Stomach (tissue), 8 donors: ENCODE measurements at regions not wholly inside any gene's neighbourhood (a gene's known extent, or its start where the extent isn't known, plus 50 kb on each side); places are given as distances from the start of the nearest gene placed in this dataset.
"Not testable (repeated sequence)": the region's sequence is repeated elsewhere in the genome, so short reads cannot be mapped to it uniquely, and the experiment has no call there.

Experiments used
- DNase-seq, 2 donors: peaks; one replicate each; pipeline versions ENCODE4 v3.0.0 to v3.0.0-alpha.2; 2013 to 2019
- H3K27ac ChIP-seq, 5 donors: fragments of 200-600 bp in 4 of 5; sonication (generic) in 4 of 5; one replicate each; pipeline ENCODE4 v1.5.1; 2013 to 2019; ENCODE audit warnings: mild to moderate bottlenecking in 1 of 5, moderate library complexity in 1 of 5
- H3K27me3 ChIP-seq, 3 donors: fragments of 200-600 bp; sonication (generic); one replicate each; pipeline ENCODE4 v1.5.1; 2017 to 2019; ENCODE audit warnings: mixed run types in 1 of 3
- H3K36me3 ChIP-seq, 4 donors: fragments of 200-600 bp; sonication (generic); 1 replicate in 3 of 4; 2 replicates in 1 of 4; pipeline ENCODE4 v1.5.1; 2016 to 2019
- H3K4me1 ChIP-seq, 4 donors: fragments of 200-600 bp; sonication (generic); one replicate each; pipeline ENCODE4 v1.5.1; 2016 to 2019
- H3K4me3 ChIP-seq, 4 donors: fragments of 200-600 bp; sonication (generic) in 3 of 4; one replicate each; pipeline ENCODE4 v1.5.1; 2016 to 2019; ENCODE audit warnings: mild to moderate bottlenecking in 1 of 4
- H3K9me3 ChIP-seq, 4 donors: fragments of 200-600 bp; sonication (generic); one replicate each; pipeline ENCODE4 v1.5.1; 2016 to 2019
- CTCF ChIP-seq, 7 experiments: fragments of 450-650 bp in 4 of 7; fragments of 200-600 bp in 3 of 7; sonication (generic) in 3 of 7; IDR thresholded peaks; one replicate each; pipeline ENCODE4 v1.5.1; 2016 to 2019; ENCODE audit warnings: antibody characterized with exemption in 7 of 7, control low read depth in 2 of 7, mild to moderate bottlenecking in 1 of 7
- EP300 ChIP-seq: sonication (generic); formaldehyde crosslinking; IDR thresholded peaks from one replicate; pipeline ENCODE4 v1.6.1; 2017; ENCODE audit warnings: antibody characterized with exemption
- POLR2A ChIP-seq, 4 donors: fragments of 450-650 bp; IDR thresholded peaks; one replicate each; pipeline ENCODE4 v1.6.1; 2016; ENCODE audit warnings: antibody characterized with exemption in 4 of 4, control low read depth in 2 of 4, mild to moderate bottlenecking in 1 of 4, moderate library complexity in 1 of 4
- POLR2AphosphoS5 ChIP-seq, 3 donors: sonication (generic); formaldehyde crosslinking; IDR thresholded peaks; one replicate each; pipeline ENCODE4 v1.6.1; 2016; ENCODE audit warnings: antibody characterized with exemption in 3 of 3
- WGBS, 5 donors: extraction: QIAGEN DNeasy Blood & Tissue Kit in 3 of 5; methylation state at CpG; one replicate each; pipeline versions ENCODE4 v1.1.5 to v1.1.7; 2013 to 2018; 5-methylcytosine and 5-hydroxymethylcytosine counted together
- intact Hi-C: fragments of 100-400 bp; cut with DNase I; formaldehyde crosslinking; loops from one replicate; pipeline ENCODE4 v1.15.1; 2023; ENCODE audit warnings: low total_unique reads
- donor health status: healthy with polysubstance abuse.
- donor health status: Bipolar disorder and iron deficiency.
- donor health status: healthy.

GRCh38 chr6:26187981-26188635 is 100.9 kb downstream of the HFE start:
- intact Hi-C loops: no loop called here
- Histone ChIP-seq H3K27me3 (peaks cover 0 to 53% (median 3%) of the 10 kb centered on the region in 3 donors), H3K4me1 (peaks cover 0 to 36% (median 27%) of the 10 kb centered on the region in 4 donors), H3K27ac (peak overlapping the region; percentile 5 to 92 (median 89)), H3K36me3 (no peaks in the 10 kb centered on the region), H3K9me3 (no peaks in the 10 kb centered on the region), H3K4me3 (peak overlapping the region; percentile 46 to 58 (median 55))
- DNase-seq: peak in 1 of 2 donors; percentile 84
- 5 to 9% (median 6%) methylated on average over 20 of the region's 20 CpGs for WGBS, 5 donors
- TF ChIP-seq EP300 (no peak), POLR2A (IDR thresholded peaks at IDR 0.05) (no peak), CTCF (IDR thresholded peaks at IDR 0.05) (no peak), POLR2AphosphoS5 (IDR thresholded peaks at IDR 0.05) (no peak)

GRCh38 chr6:26191512-26191911 is 104.3 kb downstream of the HFE start:
- peaks cover 6 to 39% (median 24%) of the 10 kb centered on the region in 4 donors for H3K4me1 ChIP-seq
- H3K27me3 ChIP-seq: peaks cover 0 to 60% (median 8%) of the 10 kb centered on the region in 3 donors
- H3K36me3 ChIP-seq, H3K27ac ChIP-seq, H3K9me3 ChIP-seq, DNase-seq, intact Hi-C loops, H3K4me3 ChIP-seq: not testable (repeated sequence)
- 81 to 91% (median 85%) methylated on average over 8 of the region's 8 CpGs for WGBS, 5 donors

- intact Hi-C loops: no loop called here
- H3K27me3 ChIP-seq: peaks cover 0 to 72% (median 18%) of the 10 kb centered on the region in 3 donors
- TF ChIP-seq POLR2A (IDR thresholded peaks at IDR 0.05) (no peak), POLR2AphosphoS5 (IDR thresholded peaks at IDR 0.05) (no peak), CTCF (IDR thresholded peaks at IDR 0.05) (no peak)
- WGBS, 5 donors: 85 to 96% (median 92%) methylated on average over 1 of the region's 1 CpG
- H3K9me3 ChIP-seq: no peaks in the 10 kb centered on the region
- H3K4me3 ChIP-seq: no peak overlapping the region
- peaks cover 6 to 46% (median 19%) of the 10 kb centered on the region in 4 donors for H3K4me1 ChIP-seq
- no peaks in the 10 kb centered on the region for H3K36me3 ChIP-seq
- DNase-seq: no peak
- peak overlapping the region in 2 of 5 donors; percentile 97 for H3K27ac ChIP-seq
These were observed 106.5 kb downstream of the HFE start for GRCh38 chr6:26193467-26194328.

DNA sequence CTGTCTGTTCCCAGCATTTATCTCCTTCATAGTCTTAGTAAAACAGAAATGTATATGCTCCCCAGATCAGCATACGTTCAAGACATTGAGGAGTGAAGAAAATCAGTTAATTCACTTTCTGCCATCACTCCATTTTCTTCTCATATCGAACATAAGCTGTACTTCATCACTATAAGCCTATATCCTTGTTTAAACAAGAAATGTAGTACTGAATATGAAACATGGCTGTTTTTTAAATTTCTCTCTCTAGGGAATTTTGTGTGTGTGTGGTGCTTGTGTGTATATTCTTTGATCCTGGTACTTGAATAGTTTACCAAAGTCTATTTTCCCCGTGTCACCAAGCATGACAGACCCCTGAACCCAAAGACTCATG is 107.1 kb downstream of the HFE start:
- no peak for DNase-seq
- Histone ChIP-seq H3K27ac (peak overlapping the region in 4 of 5 donors; percentile 89 to 97 (median 94)), H3K36me3 (no peaks in the 10 kb centered on the region), H3K9me3 (no peaks in the 10 kb centered on the region), H3K4me3 (no peak overlapping the region), H3K27me3 (peaks cover 0 to 73% (median 24%) of the 10 kb centered on the region in 3 donors), H3K4me1 (peaks cover 3 to 40% (median 16%) of the 10 kb centered on the region in 4 donors)
- intact Hi-C loops: no loop called here
- WGBS, 5 donors: 52 to 62% (median 57%) methylated on average over 3 of the region's 3 CpGs
- TF ChIP-seq CTCF (IDR thresholded peaks at IDR 0.05) (no peak), POLR2A (IDR thresholded peaks at IDR 0.05) (no peak), POLR2AphosphoS5 (IDR thresholded peaks at IDR 0.05) (no peak), EP300 (no peak)
